Amniotic epithelial cell (primary cell): ENCODE measurements at regions not wholly inside any gene's neighbourhood (a gene's known extent, or its start where the extent isn't known, plus 50 kb on each side); places are given as distances from the start of the nearest gene placed in this dataset.

Experiments used
- DNase-seq: peaks from one replicate; pipeline ENCODE4 v3.0.0-alpha.2; 2010; ENCODE audit warnings: low read depth

- no peak for DNase-seq
Observed at GRCh38 chr6:111986651-111987050, 67.3 kb upstream of the CCN6 start.

DNA sequence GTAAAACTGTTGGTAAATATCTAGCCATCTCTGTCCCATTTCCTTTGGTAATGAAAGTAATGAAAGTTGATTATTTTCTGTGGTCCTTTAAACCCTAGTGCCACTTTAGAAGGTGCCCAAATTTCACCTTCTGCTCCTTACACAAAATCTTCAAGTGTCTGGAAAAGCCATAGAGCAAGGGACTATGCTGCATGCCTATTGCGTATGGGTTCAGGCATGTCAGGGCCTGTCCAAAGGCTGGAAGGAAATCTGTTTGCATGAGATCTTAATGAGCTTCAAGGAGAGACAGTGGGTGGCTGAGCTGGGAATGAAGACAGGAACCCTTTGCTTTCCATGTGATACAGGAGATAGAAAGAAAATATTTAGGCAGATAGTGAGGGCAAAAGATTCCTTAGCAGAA is 66.6 kb upstream of the CCN6 start:
- no peak for DNase-seq

- DNase-seq, result no peak
Observed at GRCh38 chr6:111988926-111989325, 65.0 kb upstream of the CCN6 start.

DNA sequence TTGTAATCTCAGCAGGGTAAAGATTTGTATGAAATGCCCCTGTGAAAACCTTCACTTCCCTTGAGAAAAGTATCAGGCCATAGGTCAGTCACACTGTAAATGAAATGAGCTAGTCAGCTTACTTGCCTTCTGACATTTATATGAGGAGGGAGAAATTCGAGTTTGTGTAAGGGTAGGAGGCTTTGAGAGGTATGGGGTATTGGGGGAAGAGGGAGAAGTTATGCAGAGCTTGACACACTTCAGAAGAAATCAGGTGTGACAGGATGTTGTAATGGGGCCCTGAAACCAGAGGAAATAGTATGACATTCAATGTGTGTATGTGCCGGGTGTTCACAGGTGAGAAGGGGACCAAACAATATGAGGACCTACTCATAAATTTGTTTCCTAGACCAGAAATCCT is 64.2 kb upstream of the CCN6 start:
- DNase-seq, result no peak

DNA sequence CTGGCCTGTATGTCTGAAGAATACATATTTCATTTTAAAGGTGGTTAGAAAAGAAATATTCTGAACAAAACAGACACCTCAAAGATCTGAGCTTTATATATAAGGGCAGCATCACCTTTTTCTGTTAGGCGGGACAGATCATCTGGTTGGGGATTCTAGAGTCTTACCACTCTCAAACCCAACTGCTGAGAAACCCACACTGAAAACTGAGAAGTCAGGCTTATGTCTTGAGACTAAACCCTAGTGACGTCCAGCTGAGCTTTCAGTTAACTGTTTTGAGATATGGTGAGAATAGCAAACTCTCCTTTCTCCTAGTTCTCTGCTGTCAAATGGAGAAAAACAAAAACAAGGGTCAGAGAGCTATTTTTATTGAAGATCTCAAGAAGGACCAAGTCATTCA is 63.7 kb upstream of the CCN6 start:
- no peak for DNase-seq

- DNase-seq, result peak; percentile 16
Observed at GRCh38 chr6:111992851-111993250, 61.1 kb upstream of the CCN6 start.

- no peak for DNase-seq
Observed at GRCh38 chr6:111993342-111993741, 60.6 kb upstream of the CCN6 start.

DNA sequence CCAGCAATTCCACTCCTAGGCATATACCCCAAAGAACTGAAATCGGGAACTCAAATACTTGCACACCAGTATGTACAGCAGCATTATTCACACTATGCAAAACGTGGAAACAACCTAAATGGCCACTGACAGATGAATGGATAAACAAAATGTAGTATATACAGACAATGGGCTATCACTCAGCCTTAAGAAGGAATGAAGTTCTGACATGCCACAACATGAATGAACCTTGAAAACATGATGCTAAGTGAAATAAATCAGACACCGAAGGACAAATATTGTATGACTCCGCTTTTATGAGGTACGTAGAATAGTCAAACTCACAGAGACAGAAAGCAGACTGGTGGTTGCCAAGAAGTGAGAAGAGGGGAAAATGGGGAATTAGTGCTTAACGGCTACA is 59.1 kb upstream of the CCN6 start:
- DNase-seq, result no peak

DNA sequence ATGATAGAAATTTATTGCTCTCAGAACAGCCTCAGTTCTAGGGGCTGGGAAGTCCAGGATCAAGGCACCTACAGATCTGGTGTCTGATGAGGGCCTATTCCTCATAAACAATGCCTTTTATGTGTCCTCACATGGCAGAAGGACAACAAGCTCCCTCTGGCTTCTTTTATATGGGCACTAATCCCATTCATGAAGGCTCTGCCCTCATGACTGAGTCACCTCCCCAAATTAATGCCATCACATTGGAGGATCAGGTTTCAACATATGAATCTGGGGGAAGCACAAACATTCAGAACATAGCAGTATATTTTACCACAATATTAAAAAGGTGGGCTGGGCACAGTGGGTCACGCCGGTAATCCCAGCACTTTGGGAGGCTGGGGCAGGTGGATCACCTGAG is 58.5 kb upstream of the CCN6 start:
- no peak for DNase-seq

- DNase-seq, result no peak
Observed at GRCh38 chr6:111996144-111996865, 57.6 kb upstream of the CCN6 start.

DNA sequence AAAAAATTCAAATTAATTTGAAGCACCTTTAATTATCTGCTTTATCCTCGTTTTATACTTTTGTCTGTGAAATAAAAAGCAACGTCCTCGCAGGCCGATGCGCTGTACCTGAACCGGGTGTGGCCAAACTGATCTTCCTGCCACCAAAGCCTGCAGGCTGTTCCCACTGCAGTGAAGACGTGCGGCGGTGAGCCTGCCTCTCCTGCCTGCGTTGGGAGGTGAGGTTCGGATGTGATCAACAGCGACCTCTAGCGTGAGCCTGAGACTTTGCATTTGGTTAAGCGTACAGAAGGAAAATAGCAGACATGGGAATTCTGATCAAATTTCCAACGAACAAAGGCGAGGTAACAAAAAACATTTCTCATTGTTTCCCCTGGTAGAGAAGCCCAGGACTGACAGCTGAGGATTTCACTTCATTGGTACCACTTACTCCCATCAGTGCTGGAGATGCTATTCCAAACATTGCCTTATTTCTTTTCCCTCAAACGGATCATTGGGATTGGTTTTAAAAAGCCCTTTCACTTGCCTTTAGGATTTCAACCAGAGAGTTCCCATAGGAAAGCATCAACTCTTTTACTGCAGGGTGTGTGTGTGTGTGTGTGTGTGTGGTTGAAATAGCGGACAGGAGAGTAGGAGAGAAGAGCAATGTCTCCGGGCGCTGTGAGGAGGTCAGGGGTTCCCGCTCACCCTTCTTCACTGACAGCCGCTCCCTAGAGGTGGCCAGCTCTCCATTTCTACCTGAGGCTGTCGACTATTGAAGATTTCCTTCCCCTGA is 56.6 kb upstream of the CCN6 start:
- peak; percentile 59 for DNase-seq

GRCh38 chr6:111997853-111998208 is 56.1 kb upstream of the CCN6 start:
- no peak for DNase-seq

- no peak for DNase-seq
Observed at GRCh38 chr6:112002307-112002706, 51.6 kb upstream of the CCN6 start.
